CD4-positive, alpha-beta T cell (primary cell): ENCODE measurements at regions not wholly inside any gene's neighbourhood (a gene's known extent, or its start where the extent isn't known, plus 50 kb on each side); places are given as distances from the start of the nearest gene placed in this dataset.

Source experiments
- ATAC-seq: fragments of 200-7000 bp; cut with Tn5 transposase; one replicate; pipeline ENCODE4 v1.10.0; 2022; ENCODE audit warnings: mild to moderate bottlenecking; ENCODE audit not compliant: poor library complexity
- CTCF ChIA-PET: fragments of 350-600 bp; sonication (Branson Sonifier 250); formaldehyde crosslinking; loops from one replicate; lab custom pipeline; 2021; ENCODE audit warnings: antibody characterized with exemption, inconsistent platforms; lab: Charles Lee
- POLR2A ChIA-PET: fragments of 350-600 bp; sonication (Branson Sonifier 250); formaldehyde crosslinking; loops from one replicate; lab custom pipeline; 2021; ENCODE audit warnings: antibody characterized with exemption, inconsistent platforms; lab: Charles Lee
- DNase-seq, 14 experiments: peaks; one replicate each; pipeline ENCODE4 v3.0.0-alpha.2; 2013 to 2020; ENCODE audit warnings: mixed read lengths in 2 of 14
- H3K27ac ChIP-seq, 2 donors: one replicate each; pipeline versions ENCODE4 v1.5.1 to v1.7.0; 2013; ENCODE audit warnings: low read length in 2 of 2, low read depth in 1 of 2, mild to moderate bottlenecking in 1 of 2
- H3K27me3 ChIP-seq, 2 experiments: 1 replicate in 1 of 2; 2 replicates in 1 of 2; pipeline versions ENCODE4 v1.6.1 to v1.7.0; 2013; ENCODE audit warnings: low read length in 2 of 2, control low read depth in 1 of 2, mild to moderate bottlenecking in 1 of 2, moderate library complexity in 1 of 2; ENCODE audit not compliant: insufficient read depth in 2 of 2, control insufficient read depth in 1 of 2
- H3K36me3 ChIP-seq: one replicate; pipeline ENCODE4 v1.6.1; 2013; ENCODE audit warnings: low read length, control low read depth; ENCODE audit not compliant: insufficient read depth
- H3K4me1 ChIP-seq: one replicate; pipeline ENCODE4 v1.6.1; 2013; ENCODE audit warnings: low read length, control low read depth; ENCODE audit not compliant: insufficient read depth
- H3K4me3 ChIP-seq: one replicate; pipeline ENCODE4 v1.5.1; 2013; ENCODE audit warnings: mild to moderate bottlenecking, low read length, moderate library complexity
- H3K9me3 ChIP-seq, 2 experiments: 1 replicate in 1 of 2; 2 replicates in 1 of 2; pipeline versions ENCODE4 v1.6.1 to v1.7.0; 2013; ENCODE audit warnings: low read length in 2 of 2, mild to moderate bottlenecking in 2 of 2, control low read depth in 1 of 2, moderate library complexity in 1 of 2; ENCODE audit not compliant: control insufficient read depth in 1 of 2, insufficient read depth in 1 of 2
- H3K27ac Mint-ChIP-seq: one replicate; pipeline ENCODE4 v1.8.0; 2020; ENCODE audit warnings: mixed read lengths
- H3K27me3 Mint-ChIP-seq: one replicate; pipeline ENCODE4 v1.8.0; 2021; ENCODE audit warnings: mixed read lengths
- H3K36me3 Mint-ChIP-seq: one replicate; pipeline ENCODE4 v1.8.0; 2021; ENCODE audit warnings: low read depth, mixed read lengths
- H3K4me1 Mint-ChIP-seq: one replicate; pipeline ENCODE4 v1.8.0; 2021; ENCODE audit warnings: low read depth, mixed read lengths
- H3K4me3 Mint-ChIP-seq: one replicate; pipeline ENCODE4 v1.8.0; 2020; ENCODE audit warnings: mild to moderate bottlenecking, mixed read lengths
- H3K9me3 Mint-ChIP-seq: one replicate; pipeline ENCODE4 v1.8.0; 2020; ENCODE audit warnings: mixed read lengths
- CTCF ChIP-seq: fragments of 200-600 bp; IDR thresholded peaks from one replicate; pipeline ENCODE4 v1.8.0; 2022; ENCODE audit warnings: antibody characterized with exemption, mild to moderate bottlenecking
- intact Hi-C, 2 experiments: fragments of 100-400 bp; cut with DNase I in 1 of 2; cut with micrococcal nuclease in 1 of 2; formaldehyde crosslinking; loops; one replicate each; pipeline versions ENCODE4 v1.15.1 to v1.9.0; 2023 to 2025; cut with DNase I, micrococcal nuclease

GRCh38 chr7:1359681-1360485 lies 99.4 kb downstream of the MICALL2 start:
- Histone ChIP-seq H3K4me3 (no peak overlapping the region), H3K27ac (no peak overlapping the region), H3K4me1 (no peaks in the 10 kb centered on the region), H3K27me3 (no peaks in the 10 kb centered on the region), H3K9me3 (peaks cover 0 to 49% of the 10 kb centered on the region in 2 experiments), H3K36me3 (no peaks in the 10 kb centered on the region)
- ChIA-PET CTCF (no interaction called here), POLR2A (no interaction called here)
- ATAC-seq (no peak), DNase-seq (no peak)
- peaks cover 10% of the 10 kb centered on the region for H3K27me3 Mint-ChIP-seq
- no peak for TF ChIP-seq CTCF
- no peaks in the 10 kb centered on the region for H3K9me3 Mint-ChIP-seq
- no peak overlapping the region for H3K4me3 Mint-ChIP-seq
- H3K36me3 Mint-ChIP-seq: no peaks in the 10 kb centered on the region
- H3K27ac Mint-ChIP-seq: no peak overlapping the region
- no peaks in the 10 kb centered on the region for H3K4me1 Mint-ChIP-seq
- intact Hi-C loops: no loop called here

GRCh38 chr7:1360521-1360971 lies 98.7 kb downstream of the MICALL2 start:
- no peak for DNase-seq
- TF ChIP-seq CTCF: no peak
- Histone ChIP-seq H3K27ac (no peak overlapping the region), H3K4me1 (no peaks in the 10 kb centered on the region), H3K4me3 (no peak overlapping the region), H3K9me3 (peaks cover 0 to 56% of the 10 kb centered on the region in 2 experiments), H3K27me3 (peaks cover 3 to 6% of the 10 kb centered on the region in 2 experiments), H3K36me3 (no peaks in the 10 kb centered on the region)
- no peaks in the 10 kb centered on the region for H3K36me3 Mint-ChIP-seq
- no peak for ATAC-seq
- no peak overlapping the region for H3K27ac Mint-ChIP-seq
- intact Hi-C loops: no loop called here
- H3K27me3 Mint-ChIP-seq: peaks cover 13% of the 10 kb centered on the region
- H3K4me1 Mint-ChIP-seq: no peaks in the 10 kb centered on the region
- ChIA-PET POLR2A (no interaction called here), CTCF (no interaction called here)
- no peaks in the 10 kb centered on the region for H3K9me3 Mint-ChIP-seq
- H3K4me3 Mint-ChIP-seq: no peak overlapping the region

GRCh38 chr7:1361016-1361755 lies 98.1 kb downstream of the MICALL2 start:
- no peak for TF ChIP-seq CTCF
- Mint-ChIP-seq H3K9me3 (no peaks in the 10 kb centered on the region), H3K4me1 (no peaks in the 10 kb centered on the region), H3K4me3 (no peak overlapping the region), H3K36me3 (no peaks in the 10 kb centered on the region), H3K27ac (no peak overlapping the region), H3K27me3 (peaks cover 16% of the 10 kb centered on the region)
- intact Hi-C loops: no loop called here
- no peak for DNase-seq
- no peak for ATAC-seq
- no peak overlapping the region for H3K4me3 ChIP-seq
- POLR2A ChIA-PET: no interaction called here
- CTCF ChIA-PET: no interaction called here
- H3K27ac ChIP-seq: no peak overlapping the region
- H3K27me3 ChIP-seq: peaks cover 5 to 6% of the 10 kb centered on the region in 2 experiments
- no peaks in the 10 kb centered on the region for H3K4me1 ChIP-seq
- H3K36me3 ChIP-seq: no peaks in the 10 kb centered on the region
- H3K9me3 ChIP-seq: peaks cover 0 to 62% of the 10 kb centered on the region in 2 experiments
